ENCODE measurements at regions not wholly inside any gene's neighbourhood (a gene's known extent, or its start where the extent isn't known, plus 50 kb on each side); places are given as distances from the start of the nearest gene placed in this dataset.

GRCh38 chr4:114472269-114473032, 126.2 kb upstream of the UGT8 start:
- no peak for DNase-seq

- no peak for DNase-seq
Measured at GRCh38 chr4:114474188-114474800, 124.3 kb upstream of the UGT8 start.

- no peak for DNase-seq
Measured at GRCh38 chr4:114476310-114476709, 122.3 kb upstream of the UGT8 start.

DNA sequence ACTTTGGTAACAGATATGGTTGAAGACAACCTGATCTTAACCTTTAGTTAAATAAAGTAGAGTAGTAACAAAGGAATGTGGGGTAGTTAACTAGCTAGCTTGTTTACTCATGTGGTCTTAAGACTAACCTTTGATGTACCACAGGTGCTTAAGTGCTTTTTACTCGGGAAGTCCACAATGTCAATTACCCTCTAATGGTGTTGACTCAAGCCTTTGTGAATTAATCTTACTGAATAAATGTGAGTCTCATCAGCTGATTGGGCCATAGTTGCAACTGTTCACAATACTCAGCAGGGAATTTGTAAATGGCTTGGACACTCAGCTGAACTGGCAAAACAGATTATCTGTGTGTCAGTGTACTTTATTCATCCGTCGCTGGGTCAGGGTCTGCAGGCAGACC, 119.0 kb upstream of the UGT8 start:
- no peak for DNase-seq

DNA sequence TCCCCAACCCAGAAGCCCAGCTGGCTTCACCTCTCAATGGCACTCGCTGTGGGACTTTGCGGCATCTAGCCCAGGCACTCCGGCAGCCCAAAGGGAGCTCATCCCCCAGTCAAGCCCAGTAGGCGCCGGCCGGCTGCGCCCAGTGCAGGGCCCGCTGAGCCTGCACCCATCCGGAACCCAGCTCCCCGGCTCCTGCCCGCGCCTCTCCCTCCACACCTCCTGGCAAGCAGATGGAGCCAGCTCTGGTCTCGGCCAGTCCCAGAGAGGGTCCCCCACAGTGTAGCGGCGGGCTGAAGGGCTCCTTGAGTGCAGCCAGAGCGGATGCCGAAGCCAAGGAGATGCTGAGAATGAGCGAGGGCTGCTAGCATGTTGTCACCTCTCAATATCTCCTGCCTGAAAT, 116.8 kb upstream of the UGT8 start:
- no peak for DNase-seq

GRCh38 chr4:114487101-114487500, 111.5 kb upstream of the UGT8 start:
- no peak for DNase-seq

DNA sequence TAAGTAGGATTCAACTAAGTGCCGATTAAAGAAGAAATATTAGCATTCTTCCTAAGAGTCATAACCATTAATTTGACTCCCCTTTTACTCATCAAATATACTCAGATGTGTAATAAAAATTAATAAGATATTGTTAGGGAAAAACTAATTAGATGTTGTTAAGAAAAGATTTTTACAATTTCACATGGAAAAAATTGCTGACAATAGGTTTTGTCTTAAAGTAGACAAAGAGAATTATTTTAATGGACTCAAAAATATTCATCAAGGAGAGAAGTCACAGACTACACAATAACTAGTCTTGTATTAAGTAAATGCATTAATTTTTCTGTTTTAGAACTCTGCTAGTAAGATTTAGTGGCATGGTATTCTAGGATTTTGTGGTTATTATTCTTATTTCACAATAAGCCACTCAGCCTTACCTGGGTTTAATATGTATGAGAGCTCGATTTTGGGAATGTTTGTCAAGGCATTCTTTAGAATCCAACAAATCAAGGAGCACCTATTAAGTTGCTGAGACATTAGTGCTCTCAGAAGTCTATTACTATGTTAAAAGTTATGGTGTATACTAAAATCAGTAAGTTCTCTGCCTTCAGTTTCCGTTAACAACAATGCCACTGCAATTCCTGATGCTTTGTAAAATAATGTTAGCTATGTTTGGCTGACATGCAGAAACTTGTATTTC, 110.2 kb upstream of the UGT8 start:
- no peak for DNase-seq

GRCh38 chr4:114494246-114494803, 104.3 kb upstream of the UGT8 start:
- DNase-seq: no peak

- no peak for DNase-seq
Measured at GRCh38 chr4:114495471-114495928, 103.1 kb upstream of the UGT8 start.

- no peak for DNase-seq
Measured at GRCh38 chr4:114497116-114497515, 101.5 kb upstream of the UGT8 start.

GRCh38 chr4:114509340-114509739, 89.3 kb upstream of the UGT8 start:
- no peak for DNase-seq

GRCh38 chr4:114512595-114513295, 85.9 kb upstream of the UGT8 start:
- DNase-seq: no peak

DNA sequence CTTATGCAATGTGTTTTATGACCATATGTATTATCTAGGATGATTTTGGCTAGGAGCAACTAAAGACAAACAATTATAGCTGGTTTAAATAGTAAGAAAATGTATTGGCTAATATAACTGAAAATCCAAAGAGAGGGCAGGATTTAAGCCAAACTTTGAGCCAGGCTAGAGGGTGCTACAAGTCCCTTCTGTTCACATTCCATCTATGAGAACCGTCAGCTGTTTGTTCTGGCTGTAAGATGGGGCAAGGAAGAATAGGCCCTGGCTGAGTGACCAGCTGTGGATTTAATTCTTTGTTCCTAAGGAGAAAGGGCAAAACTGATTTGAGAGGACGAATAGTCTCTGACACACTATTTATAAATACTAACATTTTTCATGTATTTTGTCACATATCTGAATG, 79.2 kb upstream of the UGT8 start:
- no peak for DNase-seq

- DNase-seq: no peak
Measured at GRCh38 chr4:114527170-114527569, 71.4 kb upstream of the UGT8 start.

DNA sequence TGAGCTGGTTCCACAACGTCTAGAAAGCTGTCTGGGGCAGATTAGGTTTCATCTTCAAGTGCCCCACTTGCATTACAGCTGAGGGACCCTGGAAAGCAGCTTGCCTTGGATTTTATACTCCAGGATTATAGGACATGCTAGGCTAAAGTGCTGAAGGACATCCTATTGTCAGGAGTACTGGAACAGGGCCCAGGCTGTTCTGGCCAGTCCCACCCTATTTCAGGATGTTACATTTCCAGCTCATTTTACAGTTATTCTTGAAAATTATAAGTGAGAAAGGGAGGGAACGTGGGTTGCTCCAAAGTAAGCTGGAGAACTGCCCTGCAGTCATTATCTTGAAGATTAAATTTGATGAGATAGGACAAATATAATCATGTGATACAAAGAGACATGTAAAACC, 71.0 kb upstream of the UGT8 start:
- no peak for DNase-seq

GRCh38 chr4:114535725-114536124, 62.9 kb upstream of the UGT8 start:
- DNase-seq: no peak

DNA sequence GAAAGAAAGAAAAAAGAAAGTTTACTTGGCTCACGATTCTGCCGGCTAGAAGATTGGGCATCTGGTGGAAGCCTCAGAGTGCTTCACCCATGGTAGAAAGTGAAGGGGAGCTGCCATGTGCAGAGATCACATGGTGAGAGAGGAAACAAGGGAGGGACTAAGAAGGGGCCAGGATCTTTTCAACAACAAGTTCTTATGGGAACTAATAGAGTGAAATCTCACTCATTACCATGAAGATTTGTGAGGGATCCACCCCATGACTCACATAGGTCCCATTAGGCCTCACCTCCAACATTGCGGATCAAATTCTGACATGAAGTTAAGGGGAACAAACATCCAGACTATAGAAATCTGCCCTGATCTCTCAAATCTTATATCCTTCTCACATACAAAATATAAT, 61.3 kb upstream of the UGT8 start:
- no peak for DNase-seq

DNA sequence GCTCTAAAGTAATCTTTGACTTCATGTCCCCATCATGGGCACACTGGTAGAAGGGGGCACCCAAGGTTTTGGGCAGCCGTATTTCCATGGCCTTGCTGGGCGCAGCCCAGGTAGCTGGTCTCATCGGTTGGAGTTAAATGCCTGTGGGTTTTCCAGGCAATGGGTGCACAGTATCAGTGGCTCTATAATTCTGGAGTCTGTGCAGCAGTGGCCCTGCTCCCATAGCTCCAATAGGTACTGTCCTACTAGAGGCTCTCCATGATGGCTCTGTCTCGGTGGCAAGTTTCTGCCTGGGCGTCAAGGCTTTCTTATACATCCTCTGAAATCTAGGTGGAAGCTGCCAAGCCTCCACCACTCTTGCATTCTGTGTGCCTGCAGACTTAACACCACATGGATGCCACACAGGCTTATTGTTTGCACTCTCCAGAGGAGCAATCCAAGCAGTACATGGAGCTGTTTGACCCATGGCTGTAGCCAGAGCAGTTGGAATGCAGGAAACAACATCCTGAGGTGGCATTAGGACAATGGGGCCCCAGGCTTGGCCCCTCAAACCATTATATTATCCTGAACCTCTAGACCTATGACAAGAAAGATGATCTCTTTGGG, 60.5 kb upstream of the UGT8 start:
- DNase-seq: no peak

DNA sequence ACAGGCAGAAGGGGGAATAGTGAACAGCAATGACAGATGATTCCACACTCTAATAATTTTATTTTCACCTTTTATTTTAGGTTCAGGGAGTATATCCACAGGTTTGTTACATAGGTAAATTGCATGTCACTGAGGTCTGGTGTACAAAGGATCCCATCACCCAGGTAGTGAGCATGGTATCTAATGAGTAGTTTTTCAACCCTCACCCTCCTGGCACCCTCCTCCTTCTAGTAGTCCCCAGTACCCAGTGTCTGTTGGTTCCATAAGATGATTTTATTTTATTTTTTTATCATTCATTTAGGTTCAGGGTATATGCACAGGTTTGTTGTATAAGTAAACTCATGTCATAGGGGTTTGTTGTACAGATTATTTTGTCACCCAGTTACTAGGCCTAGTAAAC, 58.6 kb upstream of the UGT8 start:
- no peak for DNase-seq

DNA sequence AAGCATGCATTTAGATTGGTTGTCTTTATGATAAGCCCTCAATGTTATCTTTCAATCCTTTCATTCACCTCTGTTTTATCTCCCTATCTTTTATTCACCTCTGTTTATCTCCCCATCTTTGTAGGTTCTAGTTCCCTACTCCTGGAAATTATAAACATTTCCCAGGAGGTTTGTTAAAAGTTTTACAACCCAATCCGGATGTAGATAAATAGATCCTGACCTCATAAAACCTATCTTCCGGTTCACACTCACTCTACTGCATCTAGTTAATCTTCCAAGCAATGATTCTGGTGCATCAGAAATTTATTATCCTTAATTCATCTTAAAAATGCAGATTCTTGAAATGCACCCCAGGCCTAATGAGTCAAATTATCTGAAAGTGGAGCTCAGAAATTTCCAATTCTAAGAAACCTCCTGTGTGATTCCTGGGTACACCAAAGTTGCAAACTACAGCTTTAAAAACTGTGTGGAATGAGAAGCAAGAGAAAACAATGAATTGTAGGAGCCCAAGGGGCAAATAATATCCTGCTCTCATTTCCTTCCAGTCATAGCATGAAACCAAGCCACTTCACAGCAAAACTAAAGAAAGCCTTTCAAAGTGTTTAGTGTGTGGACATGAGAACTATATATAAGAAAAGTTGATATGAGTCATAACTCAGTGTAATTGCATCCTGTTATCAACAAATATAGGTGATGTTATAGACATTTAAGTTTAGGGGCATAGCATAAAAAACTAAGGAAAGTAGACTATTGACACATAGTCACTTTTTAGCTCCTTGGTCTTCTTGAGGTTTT, 51.1 kb upstream of the UGT8 start:
- no peak for DNase-seq

Data from activated effector memory CD4-positive, alpha-beta T cell treated with anti-CD3 and anti-CD28 coated beads, Interleukin-2, amount 50 U/mL, for 16 hours (primary cell).